ENCODE measurements at regions not wholly inside any gene's neighbourhood (a gene's known extent, or its start where the extent isn't known, plus 50 kb on each side); places are given as distances from the start of the nearest gene placed in this dataset.
A peak's percentile ranks its signal among the peaks of the same experiment; 100 is the strongest.
"Not testable (repeated sequence)": the region's sequence is repeated elsewhere in the genome, so short reads cannot be mapped to it uniquely, and the experiment has no call there.

- no peak for DNase-seq
Observed at GRCh38 chr13:75175575-75175974, 306.4 kb downstream of the TBC1D4 start.

DNA sequence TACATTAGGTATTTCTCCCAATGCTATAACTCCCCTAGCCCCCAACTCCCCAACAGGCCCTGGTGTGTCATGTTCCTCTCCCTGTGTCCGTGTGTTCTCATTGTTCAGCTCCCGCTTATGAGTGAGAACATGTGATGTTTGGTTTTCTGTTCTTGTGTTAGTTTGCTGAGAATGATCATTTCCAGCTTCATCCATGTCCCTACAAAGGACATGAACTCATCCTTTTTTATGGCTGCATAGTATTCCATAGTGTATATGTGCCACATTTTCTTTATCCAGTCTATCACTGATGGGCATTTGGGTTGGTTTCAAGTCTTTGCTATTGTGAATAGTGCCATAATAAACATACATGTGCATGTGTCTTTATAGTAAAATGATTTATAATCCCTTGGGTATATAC, 306.9 kb downstream of the TBC1D4 start:
- not testable (repeated sequence) for DNase-seq

GRCh38 chr13:75174481-75174880, 307.5 kb downstream of the TBC1D4 start:
- no peak for DNase-seq

GRCh38 chr13:75173457-75174356, 308.3 kb downstream of the TBC1D4 start:
- DNase-seq, result peak; percentile 4

GRCh38 chr13:75170311-75170710, 311.7 kb downstream of the TBC1D4 start:
- DNase-seq, result no peak

GRCh38 chr13:75165543-75166230, 316.3 kb downstream of the TBC1D4 start:
- no peak for DNase-seq

DNA sequence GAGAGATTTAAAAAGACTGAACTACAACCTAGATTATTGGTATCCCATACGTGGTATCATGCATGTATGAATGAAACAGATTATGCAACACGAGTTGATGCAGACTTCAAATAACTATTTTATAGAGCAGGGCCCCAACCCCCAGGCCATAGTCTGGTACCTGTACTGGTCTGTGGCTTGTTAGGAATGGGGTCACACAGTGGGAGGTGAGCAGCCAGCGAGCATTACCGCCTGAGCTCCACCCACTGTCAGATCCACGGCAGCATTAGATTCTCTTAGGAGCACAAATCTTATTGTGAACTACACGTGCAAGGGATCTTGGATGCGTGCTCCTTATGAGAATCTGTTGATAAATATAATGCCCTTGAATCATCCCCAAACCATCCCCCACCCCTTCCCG, 320.2 kb downstream of the TBC1D4 start:
- DNase-seq, result no peak

- no peak for DNase-seq
Observed at GRCh38 chr13:75160984-75161383, 321.0 kb downstream of the TBC1D4 start.

DNA sequence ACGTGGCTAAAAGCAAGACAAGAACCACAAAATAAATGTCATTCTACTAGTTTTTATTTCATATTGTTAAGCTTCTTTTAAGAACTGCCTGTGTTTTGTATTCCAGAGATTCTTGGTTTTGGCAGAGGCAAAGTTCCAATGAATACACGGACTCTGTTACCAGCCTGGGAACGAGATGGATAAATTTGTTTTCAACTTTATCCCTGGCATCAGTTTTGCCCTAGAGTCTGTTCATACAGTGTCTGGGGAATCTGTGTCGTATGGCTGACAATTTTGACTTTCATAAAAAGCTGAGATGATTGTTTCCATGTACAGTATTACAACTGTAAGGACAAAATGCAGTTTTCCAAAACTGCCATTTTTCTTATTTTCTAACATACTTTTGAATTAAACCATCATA, 327.6 kb downstream of the TBC1D4 start:
- DNase-seq, result no peak

DNA sequence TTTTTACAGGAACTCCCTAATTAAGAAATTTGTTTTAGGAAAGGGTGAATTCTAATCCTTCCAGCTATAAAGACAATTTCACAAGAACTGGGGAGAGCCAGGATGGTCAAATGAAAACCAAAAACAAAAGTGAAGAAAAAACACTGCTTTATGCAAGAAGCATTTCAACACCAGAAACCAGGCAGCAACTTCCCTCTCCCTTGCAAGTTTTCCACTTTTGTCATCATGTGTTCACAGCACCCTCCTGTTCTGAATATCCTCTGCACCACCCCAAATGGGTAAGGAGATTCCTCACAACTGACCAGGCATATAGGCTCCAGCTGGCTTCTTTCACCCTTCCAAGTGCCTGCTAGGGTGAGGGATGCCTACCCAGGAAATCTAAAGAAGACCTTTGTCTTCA, 328.1 kb downstream of the TBC1D4 start:
- no peak for DNase-seq

DNA sequence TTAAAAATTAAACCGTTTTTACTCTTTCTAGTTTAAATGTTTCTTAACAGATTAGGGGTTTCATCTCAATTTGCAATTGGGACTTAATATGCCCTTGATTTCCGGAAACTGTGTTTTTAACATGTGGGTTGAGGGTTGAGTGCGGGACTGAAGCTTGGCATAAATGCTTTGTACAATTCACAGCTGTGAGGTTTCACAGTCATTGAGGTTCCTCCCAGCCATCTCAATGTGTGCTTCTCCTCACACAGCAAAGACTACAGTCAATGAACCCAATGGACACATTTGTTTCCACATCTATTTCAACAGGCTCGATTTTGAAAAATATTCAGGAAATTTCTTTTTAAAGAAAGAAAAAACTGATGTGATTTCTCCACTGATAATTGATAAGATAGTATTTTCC, 328.6 kb downstream of the TBC1D4 start:
- DNase-seq, result no peak

DNA sequence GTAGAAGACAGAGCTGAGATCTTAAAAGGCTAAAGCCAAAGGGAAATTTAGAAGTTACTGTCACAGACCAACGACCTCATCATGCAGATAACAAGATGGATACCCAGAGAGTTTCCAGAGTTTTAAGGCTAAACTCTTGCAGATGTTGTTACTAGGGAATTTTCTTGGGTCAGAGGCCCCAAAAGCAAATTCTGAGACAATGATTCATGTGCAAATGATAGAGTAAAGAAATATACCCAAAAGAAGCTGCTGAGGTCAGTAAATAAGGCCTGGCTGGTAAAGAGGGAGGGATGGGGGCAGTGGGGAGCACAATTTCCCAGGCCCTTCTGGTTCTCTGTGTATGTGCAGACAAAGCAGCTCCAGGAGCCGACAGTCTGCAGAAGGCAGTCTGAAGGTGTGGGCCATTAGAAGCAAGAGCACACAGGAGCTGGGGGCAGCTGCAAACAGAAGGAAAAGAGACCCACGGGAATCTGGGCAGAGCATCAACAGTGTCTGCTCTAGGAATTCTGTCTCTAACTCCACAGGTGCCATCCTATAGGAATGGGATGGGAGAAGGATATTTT, 330.8 kb downstream of the TBC1D4 start:
- no peak for DNase-seq

- no peak for DNase-seq
Observed at GRCh38 chr13:75149776-75150175, 332.2 kb downstream of the TBC1D4 start.

DNA sequence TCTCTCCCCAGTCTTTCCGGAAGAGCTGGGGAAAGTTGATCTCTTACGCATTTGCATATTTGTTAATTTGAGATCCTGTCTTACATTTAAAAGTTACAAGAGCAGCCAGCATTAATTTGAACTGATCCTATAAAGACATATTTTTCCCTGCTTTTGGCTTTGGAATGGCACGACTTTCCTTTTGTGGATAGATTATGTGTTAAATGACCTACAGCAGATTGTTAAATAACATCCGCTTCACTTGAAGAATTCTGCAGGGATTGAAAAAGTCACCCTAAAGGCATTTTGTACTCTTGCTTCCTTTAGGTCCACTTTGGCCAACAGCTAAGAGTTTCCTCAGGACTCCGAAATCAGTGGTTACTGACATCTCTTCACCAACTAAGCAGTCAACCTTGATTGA, 334.0 kb downstream of the TBC1D4 start:
- no peak for DNase-seq

GRCh38 chr13:75146436-75146835, 335.5 kb downstream of the TBC1D4 start:
- no peak for DNase-seq

DNA sequence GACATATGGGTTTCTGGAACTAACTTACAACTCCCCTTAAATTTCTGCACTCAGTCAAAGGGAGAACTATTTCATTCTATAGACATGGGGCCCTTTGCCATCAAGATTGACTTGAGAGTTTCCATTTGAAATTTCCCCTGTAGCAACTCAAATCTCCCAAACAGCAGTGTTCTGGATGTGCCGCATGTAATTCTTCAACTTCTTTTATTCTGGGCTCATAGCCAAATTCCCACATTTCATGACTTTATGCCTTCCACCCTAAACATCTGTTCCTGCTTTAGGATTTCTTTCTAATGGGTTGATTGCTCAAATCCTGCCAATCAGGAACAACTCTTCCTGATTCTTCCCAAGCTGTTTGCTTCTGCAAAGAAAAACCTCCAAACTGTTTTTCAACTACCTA, 336.0 kb downstream of the TBC1D4 start:
- no peak for DNase-seq

DNA sequence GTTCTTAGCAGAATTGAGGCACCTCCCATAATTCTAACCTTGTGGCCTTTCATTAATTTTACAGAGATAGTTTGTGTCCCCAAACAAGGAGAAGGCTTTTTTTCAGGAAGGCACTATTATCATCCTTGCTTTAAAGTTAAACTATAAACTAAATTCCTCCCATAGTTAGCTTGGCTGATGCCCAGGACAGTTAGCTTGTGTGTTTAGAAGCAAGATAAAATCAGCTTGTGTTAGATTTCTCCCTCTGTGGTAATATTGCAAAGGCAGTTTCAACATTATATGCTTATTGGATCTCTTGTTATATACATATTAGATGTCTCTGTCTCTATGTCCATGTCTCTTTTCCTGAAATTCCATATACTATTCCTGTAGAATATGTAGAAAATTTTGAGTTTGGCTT, 342.7 kb downstream of the TBC1D4 start:
- no peak for DNase-seq

DNA sequence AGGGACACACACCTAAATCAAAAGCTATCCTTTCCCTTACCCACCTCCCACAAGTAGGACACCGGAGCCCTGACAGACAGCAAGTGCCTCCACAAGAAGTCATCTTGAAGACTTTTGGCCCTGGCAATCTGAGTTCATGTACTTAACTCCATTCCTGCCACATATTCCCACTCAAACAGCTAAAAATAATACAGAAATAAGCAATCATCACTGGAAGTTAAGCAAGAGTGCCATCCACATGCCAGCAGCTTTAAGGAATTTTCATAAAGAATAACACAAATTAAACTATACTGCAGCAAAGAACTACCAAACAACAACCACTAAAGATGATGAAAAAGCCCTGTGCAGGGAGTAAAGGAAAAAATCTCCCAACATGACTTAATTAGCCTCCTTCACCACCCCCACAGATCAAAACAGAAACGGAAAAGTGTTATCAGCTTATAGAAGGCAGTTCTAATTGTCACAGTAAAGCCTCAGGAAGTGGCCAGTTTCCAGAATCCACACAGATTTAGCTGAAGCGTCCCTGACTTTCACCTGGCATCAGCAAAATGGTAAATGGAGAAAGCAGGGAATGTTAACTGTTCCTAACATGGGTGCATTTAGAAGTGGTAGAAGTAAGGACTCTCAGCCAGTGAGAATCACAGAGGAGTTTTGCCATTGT, 343.9 kb downstream of the TBC1D4 start:
- no peak for DNase-seq

- DNase-seq, result no peak
Observed at GRCh38 chr13:75136151-75136550, 345.8 kb downstream of the TBC1D4 start.

GRCh38 chr13:75135325-75135825, 346.6 kb downstream of the TBC1D4 start:
- no peak for DNase-seq

DNA sequence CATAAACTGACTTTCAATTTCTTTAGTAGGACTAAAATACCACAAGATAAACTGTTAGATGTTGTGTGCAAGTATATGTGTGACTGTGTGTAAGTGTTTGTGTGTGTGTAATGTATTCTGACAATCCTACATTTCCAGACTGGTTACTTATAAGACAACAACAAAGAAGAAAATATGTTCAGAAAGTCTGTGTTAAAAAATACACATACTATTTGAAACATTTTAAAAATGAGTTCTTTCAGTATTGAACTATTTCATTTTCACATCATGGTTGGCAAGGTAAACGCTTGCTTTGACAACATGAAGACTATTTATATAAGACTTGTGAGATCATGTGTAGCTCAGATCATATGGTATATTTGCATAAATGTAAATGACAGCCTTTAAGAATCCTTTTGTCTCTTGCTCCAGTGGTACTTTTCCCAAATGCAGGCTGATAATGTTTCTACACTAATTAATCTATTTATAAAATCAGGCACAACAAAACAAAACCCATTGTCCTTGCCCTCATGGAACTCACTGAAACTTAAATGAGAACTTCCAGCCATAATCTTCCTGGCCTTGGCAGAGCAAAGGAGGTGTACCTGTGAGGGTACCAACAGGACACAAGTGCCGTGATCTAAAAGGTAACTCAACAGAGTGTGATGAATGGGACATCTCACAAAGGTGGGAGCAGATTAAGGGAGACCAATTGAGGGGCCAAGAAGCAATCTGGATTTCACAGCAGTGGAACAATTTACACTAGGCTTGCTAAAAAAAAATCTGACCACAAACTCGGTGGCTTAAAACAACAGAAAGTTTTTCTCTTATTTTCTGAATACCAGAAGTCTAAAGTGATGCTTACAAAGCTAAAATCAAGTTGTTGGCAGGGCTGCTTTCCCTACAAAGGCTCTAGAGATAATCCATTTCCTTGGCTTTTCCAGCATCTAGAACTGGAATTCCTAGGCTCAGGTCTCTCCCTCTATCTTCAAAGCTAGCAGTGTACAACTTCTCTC, 349.0 kb downstream of the TBC1D4 start:
- no peak for DNase-seq

DNA sequence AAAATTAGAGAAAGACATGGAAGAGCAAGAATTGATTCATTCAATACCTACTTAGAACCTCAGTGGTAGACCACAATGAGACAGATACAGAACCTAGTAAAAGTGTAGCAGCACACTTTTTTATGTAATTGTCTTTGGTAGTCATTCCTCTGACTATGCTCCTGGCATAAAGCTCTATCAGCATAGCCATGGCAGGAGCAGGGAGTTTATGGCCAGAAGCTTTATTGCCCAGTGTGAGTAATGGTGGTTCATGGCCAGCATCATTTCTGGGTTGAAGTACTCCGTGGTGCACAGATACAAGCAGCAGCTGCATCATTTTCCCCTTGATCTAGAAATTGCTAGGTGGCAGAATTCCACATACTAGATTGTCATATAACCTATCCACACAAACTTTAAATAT, 352.6 kb downstream of the TBC1D4 start:
- DNase-seq, result no peak
